ENCODE measurements at regions not wholly inside any gene's neighbourhood (a gene's known extent, or its start where the extent isn't known, plus 50 kb on each side); places are given as distances from the start of the nearest gene placed in this dataset.

GRCh38 chr2:57886161-57886786 is 160.3 kb upstream of the VRK2 start:
- no peak for TF ChIP-seq EZH2phosphoT487 (IDR thresholded peaks at IDR 0.05; ENCODE audit: borderline replicate concordance, low read length)
- TF ChIP-seq, protein P1, sequence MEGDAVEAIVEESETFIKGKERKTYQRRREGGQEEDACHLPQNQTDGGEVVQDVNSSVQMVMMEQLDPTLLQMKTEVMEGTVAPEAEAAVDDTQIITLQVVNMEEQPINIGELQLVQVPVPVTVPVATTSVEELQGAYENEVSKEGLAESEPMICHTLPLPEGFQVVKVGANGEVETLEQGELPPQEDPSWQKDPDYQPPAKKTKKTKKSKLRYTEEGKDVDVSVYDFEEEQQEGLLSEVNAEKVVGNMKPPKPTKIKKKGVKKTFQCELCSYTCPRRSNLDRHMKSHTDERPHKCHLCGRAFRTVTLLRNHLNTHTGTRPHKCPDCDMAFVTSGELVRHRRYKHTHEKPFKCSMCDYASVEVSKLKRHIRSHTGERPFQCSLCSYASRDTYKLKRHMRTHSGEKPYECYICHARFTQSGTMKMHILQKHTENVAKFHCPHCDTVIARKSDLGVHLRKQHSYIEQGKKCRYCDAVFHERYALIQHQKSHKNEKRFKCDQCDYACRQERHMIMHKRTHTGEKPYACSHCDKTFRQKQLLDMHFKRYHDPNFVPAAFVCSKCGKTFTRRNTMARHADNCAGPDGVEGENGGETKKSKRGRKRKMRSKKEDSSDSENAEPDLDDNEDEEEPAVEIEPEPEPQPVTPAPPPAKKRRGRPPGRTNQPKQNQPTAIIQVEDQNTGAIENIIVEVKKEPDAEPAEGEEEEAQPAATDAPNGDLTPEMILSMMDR (conservative IDR thresholded peaks at IDR 0.05; ENCODE audit: low read depth, low read length), result no peak
- TF ChIP-seq EZH2 (IDR thresholded peaks at IDR 0.05; ENCODE audit: low read length, unreplicated experiment), result no peak
